HG03354 (cell line): ENCODE measurements at regions not wholly inside any gene's neighbourhood (a gene's known extent, or its start where the extent isn't known, plus 50 kb on each side); places are given as distances from the start of the nearest gene placed in this dataset.

Source experiments
- ATAC-seq: cut with Tn5 transposase; IDR thresholded peaks from one replicate; pipeline ENCODE4 v1.9.1; 2021; ENCODE audit warnings: mild to moderate bottlenecking; ENCODE audit not compliant: unreplicated experiment, poor library complexity, severe bottlenecking

DNA sequence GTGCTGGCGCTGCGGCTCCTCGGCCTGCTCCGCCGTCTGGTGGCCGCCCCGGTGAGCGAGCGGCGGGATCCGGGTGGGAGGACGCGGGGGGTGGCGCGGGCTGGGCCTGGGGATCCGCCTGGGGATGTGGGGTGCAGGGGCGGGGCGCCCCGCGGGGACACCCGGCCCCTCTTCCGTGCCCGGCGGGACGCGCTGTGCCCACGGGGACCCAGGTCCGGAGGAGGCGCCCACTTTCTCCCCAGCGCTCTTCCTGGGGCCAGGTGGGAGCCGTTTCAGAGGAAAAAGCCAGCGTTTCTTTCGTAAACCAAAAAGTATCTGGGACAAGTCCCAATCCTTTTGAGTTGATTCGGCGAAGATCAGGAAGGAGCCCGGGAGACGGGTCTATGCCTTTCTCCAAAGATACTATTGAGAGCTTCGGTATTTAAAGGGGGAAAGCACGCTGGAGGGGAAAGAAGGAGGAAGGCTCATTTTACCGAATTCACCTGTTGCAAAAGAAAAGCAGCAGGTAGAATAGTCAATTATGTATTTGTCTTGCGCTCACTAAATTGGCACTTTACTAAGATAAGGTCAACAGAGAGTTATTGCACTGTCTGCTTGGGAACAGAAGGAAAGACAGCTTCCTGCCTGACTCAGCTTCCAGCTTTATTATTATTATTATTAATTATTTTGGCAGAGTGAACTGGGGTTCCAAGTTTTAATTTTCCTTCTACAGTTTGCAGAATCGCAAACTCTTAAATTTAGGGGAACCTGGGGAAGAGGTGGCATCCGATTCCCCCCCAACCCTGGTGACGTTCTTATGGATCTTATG is 81.5 kb upstream of the CD99 start:
- peak; percentile 1 for ATAC-seq

- peak; percentile 93 for ATAC-seq
Measured at GRCh38 chrX:2608638-2609430, 82.3 kb upstream of the CD99 start.

DNA sequence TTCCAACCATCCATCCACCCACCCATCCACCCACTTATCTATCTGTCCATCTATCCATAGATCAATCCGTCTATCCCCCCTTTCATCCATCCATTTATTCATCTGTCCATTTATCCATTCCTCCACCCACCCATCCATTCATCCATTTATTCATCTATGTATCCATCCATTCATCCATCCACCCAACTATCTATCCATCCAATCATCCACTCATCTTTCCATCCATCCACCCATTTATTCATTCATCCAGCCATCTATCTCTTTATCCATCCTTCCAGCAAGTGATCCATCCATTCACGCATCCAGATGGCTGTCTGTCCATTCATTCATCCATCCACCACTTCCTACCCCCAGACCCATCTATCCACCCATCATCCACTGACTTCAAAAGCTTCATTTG is 84.0 kb upstream of the CD99 start:
- ATAC-seq, result no peak

DNA sequence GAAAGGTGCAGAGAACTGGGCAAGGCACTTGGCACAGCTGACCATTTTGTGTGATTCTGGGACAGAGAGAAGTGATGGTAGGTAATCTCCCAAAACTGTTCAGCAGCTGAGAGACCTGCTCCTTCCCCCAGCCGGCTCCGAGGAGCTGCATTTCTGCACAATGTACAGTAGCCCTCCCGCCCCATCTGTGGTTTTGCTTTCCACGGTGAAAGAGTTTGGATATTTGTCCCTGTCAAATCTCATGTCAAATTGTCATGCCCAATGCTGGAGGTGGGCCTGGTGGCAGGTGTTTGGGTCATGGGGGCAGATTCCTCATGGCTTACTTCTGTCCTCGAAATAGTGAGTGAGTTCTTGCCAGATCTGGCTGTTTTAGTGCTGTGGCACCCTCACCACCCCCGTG is 90.5 kb upstream of the CD99 start:
- ATAC-seq, result no peak

- ATAC-seq, result no peak
Measured at GRCh38 chrX:2596555-2597255, 94.4 kb upstream of the CD99 start.

- ATAC-seq, result no peak
Measured at GRCh38 chrX:2596045-2596444, 95.0 kb upstream of the CD99 start.

- ATAC-seq, result no peak
Measured at GRCh38 chrX:2595258-2595657, 94.5 kb upstream of the DHRSX start.

DNA sequence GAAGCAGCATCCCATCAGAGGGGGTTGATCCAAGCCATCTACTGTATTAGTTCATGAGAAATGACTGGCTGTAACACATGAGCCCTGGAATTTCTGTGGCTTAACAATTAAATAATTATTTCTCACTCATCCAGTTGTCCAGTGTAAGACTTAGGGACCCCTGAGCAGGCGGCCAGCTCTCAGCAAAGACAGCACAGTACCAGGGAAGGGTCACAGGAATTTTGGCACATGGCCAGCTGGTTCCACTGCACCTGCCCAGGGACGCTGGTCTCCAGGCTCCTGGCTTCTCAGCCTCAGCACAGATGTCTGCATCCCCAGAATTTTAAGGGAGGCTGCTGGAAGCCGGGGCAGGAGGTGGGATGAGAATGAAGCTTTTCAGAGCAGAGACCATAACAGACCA is 93.7 kb upstream of the DHRSX start:
- ATAC-seq, result no peak

DNA sequence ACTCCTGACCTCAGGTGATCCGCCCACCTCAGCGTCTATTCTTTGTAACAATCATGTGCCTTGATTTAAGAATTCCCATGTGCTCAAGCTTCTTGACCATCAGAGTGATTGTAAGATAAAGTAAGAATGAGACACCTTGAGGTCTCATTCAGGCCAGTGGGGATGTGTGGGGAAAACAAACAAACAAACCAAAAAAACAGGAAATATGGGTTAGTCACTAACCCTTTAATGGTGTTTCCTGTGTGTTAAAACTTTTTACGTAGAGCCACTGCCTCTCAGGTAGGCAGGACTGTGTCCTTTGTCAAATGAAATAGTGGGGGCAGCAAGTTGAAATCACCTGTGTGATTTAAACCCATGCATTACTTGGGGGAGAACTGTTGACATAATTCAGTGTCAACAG is 91.5 kb upstream of the DHRSX start:
- ATAC-seq, result no peak

DNA sequence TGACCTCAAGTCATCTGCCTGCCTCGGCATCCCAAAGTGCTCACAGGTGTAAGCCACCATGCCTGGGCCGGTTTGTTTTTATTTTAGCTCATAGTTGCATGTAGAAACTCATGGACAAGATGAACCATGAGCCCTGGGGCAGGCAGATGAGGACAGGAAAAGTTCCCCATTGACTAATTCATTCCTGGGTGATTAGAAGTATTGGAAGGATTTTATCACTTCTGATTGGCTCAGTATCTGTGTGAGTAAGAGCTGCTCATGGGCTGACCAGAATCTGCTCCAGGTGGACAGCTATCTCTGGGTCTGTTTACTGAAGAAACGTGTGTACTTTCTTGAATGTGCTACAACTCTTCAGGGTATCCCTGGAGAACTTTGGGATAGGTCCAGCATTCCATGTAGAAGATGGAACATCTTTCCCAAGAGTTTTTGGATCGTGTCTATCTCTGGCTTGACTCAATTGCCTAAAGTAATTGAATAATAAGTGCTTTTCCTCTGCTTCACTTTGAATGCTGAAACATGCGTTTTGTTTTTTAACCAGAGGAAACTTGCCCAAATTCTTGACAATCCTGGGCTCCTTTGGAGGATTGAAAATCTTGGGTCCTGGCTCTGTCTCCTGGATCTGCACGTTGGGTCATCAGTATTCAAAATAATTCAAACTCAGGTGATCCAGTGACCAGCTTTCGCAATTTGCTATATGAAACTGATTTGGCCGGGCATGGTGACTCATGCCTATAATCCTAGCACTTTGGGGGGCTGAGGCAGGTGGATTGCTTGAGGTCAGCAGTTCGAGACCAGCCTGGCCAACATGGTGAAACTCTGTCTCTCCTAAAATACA is 88.6 kb upstream of the DHRSX start:
- ATAC-seq, result no peak

- no peak for ATAC-seq
Measured at GRCh38 chrX:2588049-2588448, 87.3 kb upstream of the DHRSX start.

GRCh38 chrX:2587146-2587545 is 86.4 kb upstream of the DHRSX start:
- no peak for ATAC-seq

DNA sequence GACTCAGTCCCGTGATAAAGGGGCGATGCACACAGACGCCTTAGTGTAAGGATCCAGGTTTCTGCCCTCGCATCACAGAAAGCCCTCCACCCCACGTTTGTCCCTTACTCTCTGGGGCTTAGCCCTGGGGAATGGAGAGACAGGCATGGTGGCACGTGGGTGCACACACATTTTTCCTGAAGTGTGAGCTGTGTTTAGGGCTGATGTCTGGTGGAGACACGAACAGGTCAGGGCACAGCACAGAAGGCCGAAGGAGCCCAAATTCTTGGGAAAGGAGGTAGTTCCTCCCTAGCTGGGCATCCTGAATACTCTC is 84.3 kb upstream of the DHRSX start:
- ATAC-seq, result no peak

DNA sequence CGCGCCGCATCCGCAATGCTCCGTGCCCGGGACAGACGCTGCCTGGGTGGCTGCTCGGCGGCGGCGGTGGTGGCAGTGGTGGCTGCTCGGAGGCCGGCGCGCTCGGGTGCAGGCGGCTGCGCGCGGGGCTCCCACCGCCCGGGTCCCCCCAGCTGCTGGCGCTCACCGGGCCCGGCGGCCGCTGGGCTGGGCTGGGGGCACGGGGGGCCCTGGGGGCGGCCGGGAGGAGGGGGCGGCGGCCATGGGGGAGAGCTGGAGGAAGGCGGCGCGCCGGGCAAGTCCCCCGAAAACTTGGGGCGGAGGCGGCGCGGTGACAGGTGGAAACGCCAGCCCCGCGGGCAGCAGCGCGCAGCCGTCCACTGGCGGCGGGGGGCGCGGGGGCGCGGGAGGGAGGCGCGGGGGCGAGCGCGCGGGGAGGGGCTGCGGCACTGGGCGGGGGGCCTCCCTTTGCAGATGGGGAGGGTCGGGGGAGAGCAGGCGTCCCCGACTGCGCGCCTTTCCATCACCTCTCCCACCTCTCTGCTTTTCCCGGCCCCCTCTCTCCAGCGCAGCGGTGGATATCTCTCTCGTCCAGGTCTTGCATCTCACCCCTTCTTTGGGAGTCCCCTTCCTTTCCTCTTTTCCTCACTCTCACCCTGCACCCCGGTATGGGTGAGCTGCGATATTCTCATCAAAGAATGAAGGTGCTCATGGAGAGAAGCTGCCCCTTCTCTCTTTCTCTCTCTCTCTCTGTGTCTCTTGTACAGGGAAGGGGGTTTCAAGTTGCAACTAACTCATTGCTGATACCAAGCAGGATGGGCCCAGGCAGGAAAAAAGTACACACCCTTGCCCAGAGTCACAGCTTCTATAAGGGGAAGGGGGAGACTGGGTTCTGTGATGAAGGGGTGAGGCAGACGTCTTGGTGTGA is 83.7 kb upstream of the DHRSX start:
- no peak for ATAC-seq

GRCh38 chrX:2583194-2584162 is 82.7 kb upstream of the DHRSX start:
- ATAC-seq, result no peak

DNA sequence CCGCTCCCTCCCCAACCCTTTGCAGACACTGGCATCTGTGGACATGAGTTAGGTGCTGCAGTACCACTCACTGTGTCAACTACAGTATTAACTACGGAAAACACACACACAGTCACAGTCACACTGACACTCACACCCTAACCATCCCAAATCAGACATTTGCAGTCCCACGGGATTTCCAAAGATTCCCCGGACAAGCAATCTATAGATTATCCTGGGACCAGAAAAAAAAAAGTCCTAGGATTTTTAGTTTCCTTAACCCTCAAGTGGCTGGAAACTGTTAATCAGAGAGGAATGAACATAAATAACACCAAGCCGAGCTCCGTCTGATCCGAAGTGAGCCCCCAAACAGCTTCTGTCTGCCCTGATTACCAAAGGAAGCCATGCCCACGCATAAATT is 81.9 kb upstream of the DHRSX start:
- no peak for ATAC-seq

GRCh38 chrX:2581296-2581695 is 80.5 kb upstream of the DHRSX start:
- ATAC-seq, result no peak

DNA sequence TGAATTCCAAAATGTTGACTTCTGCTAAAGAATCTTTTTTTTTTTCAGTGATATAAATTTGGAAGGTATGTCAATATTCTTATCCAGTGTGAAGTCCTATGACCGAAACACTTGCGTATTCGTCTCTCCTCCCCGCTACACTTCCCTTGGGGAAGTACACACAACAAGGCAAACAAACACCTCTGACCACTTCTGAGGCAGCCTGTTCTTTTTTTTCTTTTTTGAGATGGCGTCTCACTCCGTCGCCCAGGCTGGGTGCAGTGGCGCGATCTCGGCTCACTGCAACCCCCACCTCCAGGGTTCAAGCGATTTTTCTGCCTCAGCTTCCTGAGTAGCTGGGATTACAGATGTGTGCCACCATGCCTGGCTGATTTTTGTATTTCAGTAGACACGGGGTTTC is 78.1 kb upstream of the DHRSX start:
- ATAC-seq, result no peak
